Nephron (organoid): ENCODE measurements at regions not wholly inside any gene's neighbourhood (a gene's known extent, or its start where the extent isn't known, plus 50 kb on each side); places are given as distances from the start of the nearest gene placed in this dataset.

ENCODE experiments used
- H3K27ac Mint-ChIP-seq, 3 experiments: 2 replicates each; pipeline ENCODE4 v1.8.0; 2020; ENCODE audit warnings: mixed read lengths in 3 of 3, mild to moderate bottlenecking in 2 of 3, moderate library complexity in 1 of 3
- H3K27me3 Mint-ChIP-seq: 2 replicates; pipeline ENCODE4 v1.8.0; 2021; ENCODE audit warnings: low read depth, mild to moderate bottlenecking, moderate library complexity, mixed read lengths
- H3K36me3 Mint-ChIP-seq: 2 replicates; pipeline ENCODE4 v1.8.0; 2020; ENCODE audit warnings: low read depth, mixed read lengths
- H3K4me1 Mint-ChIP-seq: 2 replicates; pipeline ENCODE4 v1.8.0; 2020; ENCODE audit warnings: mixed read lengths
- H3K4me3 Mint-ChIP-seq, 3 experiments: 2 replicates each; pipeline ENCODE4 v1.8.0; 2020; ENCODE audit warnings: mild to moderate bottlenecking in 3 of 3, mixed read lengths in 3 of 3, moderate library complexity in 2 of 3
- H3K9me3 Mint-ChIP-seq: 2 replicates; pipeline ENCODE4 v1.8.0; 2020; ENCODE audit warnings: mixed read lengths
- TF ChIP-seq, protein P1 (sequence below), 3 experiments: fragments of 200-600 bp; sonication (generic); IDR thresholded peaks; one replicate each; pipeline ENCODE4 v1.5.0; 2021; ENCODE audit warnings: antibody characterized with exemption in 3 of 3; ENCODE audit not compliant: unreplicated experiment in 3 of 3

DNA sequence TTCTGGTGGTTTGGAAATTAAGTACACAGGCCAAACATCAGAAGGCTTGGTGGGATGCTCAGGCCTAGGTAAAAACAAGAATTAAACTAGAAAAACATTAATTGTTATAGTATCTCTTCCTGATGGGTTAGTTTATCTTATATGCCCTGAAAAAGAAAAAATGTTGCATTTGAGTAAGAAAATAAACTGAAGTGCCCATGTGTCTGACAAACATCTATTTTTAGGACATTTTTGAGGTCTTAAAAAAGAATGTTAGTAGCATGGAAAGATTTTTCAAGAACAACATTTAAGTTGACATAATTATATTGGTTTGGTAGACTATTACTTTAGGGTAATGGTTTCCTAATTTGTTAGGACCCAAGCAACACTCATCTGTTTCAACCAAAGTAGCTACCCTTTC, 140.1 kb upstream of the RND3 start:
- H3K27ac Mint-ChIP-seq = peak overlapping the region in 1 of 3 experiments; percentile 18
- H3K36me3 Mint-ChIP-seq = no peaks in the 10 kb centered on the region
- H3K4me1 Mint-ChIP-seq = peaks cover 47% of the 10 kb centered on the region
- no peak overlapping the region for H3K4me3 Mint-ChIP-seq
- H3K9me3 Mint-ChIP-seq = peaks cover 6% of the 10 kb centered on the region
- TF ChIP-seq, protein P1, sequence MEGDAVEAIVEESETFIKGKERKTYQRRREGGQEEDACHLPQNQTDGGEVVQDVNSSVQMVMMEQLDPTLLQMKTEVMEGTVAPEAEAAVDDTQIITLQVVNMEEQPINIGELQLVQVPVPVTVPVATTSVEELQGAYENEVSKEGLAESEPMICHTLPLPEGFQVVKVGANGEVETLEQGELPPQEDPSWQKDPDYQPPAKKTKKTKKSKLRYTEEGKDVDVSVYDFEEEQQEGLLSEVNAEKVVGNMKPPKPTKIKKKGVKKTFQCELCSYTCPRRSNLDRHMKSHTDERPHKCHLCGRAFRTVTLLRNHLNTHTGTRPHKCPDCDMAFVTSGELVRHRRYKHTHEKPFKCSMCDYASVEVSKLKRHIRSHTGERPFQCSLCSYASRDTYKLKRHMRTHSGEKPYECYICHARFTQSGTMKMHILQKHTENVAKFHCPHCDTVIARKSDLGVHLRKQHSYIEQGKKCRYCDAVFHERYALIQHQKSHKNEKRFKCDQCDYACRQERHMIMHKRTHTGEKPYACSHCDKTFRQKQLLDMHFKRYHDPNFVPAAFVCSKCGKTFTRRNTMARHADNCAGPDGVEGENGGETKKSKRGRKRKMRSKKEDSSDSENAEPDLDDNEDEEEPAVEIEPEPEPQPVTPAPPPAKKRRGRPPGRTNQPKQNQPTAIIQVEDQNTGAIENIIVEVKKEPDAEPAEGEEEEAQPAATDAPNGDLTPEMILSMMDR (IDR thresholded peaks at IDR 0.05; ENCODE audit: unreplicated experiment in 3 of 3) = no peak
- no peaks in the 10 kb centered on the region for H3K27me3 Mint-ChIP-seq

DNA sequence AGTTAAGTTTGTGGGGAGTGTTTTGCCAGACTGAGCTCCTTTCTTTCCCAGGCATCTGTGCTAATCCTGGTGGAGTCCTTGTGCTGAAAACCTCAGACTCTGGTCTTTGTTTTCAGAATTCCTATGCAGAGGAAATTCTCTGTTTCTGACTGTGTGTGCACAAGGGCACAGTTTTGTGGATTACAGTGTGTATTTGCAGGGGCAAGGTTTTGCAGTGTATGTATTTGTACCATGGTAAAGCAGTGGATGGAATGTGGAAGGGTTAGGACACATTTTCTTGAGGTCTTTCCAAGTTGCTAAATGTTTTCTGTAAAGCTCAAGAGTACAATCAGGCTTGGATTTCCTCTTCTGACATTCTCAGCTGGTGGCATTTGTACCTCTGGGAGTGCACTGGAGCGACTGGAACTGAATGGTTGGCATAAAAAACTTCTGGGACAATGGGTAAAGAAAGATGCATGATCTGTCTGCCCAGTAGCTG, 139.5 kb upstream of the RND3 start:
- Mint-ChIP-seq H3K4me3 (no peak overlapping the region), H3K4me1 (peaks cover 52% of the 10 kb centered on the region), H3K36me3 (no peaks in the 10 kb centered on the region), H3K27me3 (no peaks in the 10 kb centered on the region), H3K27ac (peak overlapping the region in 2 of 3 experiments; percentile 7 to 43), H3K9me3 (peaks cover 8% of the 10 kb centered on the region)
- TF ChIP-seq, protein P1 (IDR thresholded peaks at IDR 0.05; ENCODE audit: unreplicated experiment in 3 of 3) = no peak

DNA sequence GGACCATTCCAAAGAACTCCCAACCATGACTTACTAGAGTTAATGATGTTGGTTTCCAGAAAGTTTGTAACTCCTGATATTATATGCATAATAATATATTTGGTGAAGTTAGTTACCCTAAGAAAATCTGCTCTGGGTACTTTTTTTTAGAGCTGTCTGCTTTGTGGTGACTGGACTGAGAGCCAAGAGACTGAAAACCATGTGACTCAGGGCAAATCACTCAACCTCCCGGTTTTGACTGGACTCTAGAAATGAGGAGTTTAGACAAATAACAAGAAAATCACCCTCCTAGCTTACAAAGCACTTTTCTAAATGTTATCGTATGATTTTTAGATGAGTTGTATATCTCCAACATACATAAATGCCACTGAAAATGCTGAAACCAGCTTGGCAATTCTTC, 138.3 kb upstream of the RND3 start:
- Mint-ChIP-seq H3K4me1 (peaks cover 53% of the 10 kb centered on the region), H3K36me3 (no peaks in the 10 kb centered on the region), H3K27ac (no peak overlapping the region), H3K27me3 (no peaks in the 10 kb centered on the region), H3K4me3 (no peak overlapping the region), H3K9me3 (peaks cover 8% of the 10 kb centered on the region)
- TF ChIP-seq, protein P1 (IDR thresholded peaks at IDR 0.05; ENCODE audit: unreplicated experiment in 3 of 3) = no peak

- Mint-ChIP-seq H3K27me3 (no peaks in the 10 kb centered on the region), H3K27ac (peak overlapping the region; percentile 23 to 84 (median 64)), H3K4me3 (no peak overlapping the region), H3K36me3 (no peaks in the 10 kb centered on the region), H3K4me1 (peaks cover 56% of the 10 kb centered on the region), H3K9me3 (peaks cover 8% of the 10 kb centered on the region)
- TF ChIP-seq, protein P1 (IDR thresholded peaks at IDR 0.05; ENCODE audit: unreplicated experiment in 3 of 3) = no peak
These were observed 137.8 kb upstream of the RND3 start for GRCh38 chr2:150625303-150625702.

DNA sequence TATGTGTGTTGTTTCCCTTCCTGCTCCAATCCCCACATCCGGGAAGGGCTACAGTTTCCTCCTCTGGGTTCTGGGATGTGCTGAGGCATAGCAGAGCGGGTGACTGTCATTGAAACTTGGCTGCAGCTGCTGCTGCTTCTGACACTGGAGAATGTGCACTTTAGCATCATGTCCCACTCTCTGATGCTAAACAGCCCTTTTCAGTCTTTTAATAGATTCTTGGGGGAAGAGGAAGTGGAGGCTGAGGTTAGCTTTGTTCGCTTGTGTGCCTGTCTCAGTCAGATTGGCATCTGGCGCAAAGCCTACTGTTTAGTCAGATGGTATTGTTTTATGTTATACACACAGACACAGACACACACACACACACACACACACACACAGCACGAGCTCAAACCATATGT, 136.5 kb upstream of the RND3 start:
- TF ChIP-seq, protein P1 (IDR thresholded peaks at IDR 0.05; ENCODE audit: unreplicated experiment in 3 of 3) = no peak
- Mint-ChIP-seq H3K27ac (peak overlapping the region; percentile 23 to 95 (median 84)), H3K4me1 (peaks cover 68% of the 10 kb centered on the region), H3K27me3 (no peaks in the 10 kb centered on the region), H3K9me3 (peaks cover 8% of the 10 kb centered on the region), H3K4me3 (no peak overlapping the region), H3K36me3 (no peaks in the 10 kb centered on the region)

- Mint-ChIP-seq H3K27me3 (no peaks in the 10 kb centered on the region), H3K4me3 (no peak overlapping the region), H3K9me3 (peaks cover 8% of the 10 kb centered on the region), H3K27ac (peak overlapping the region; percentile 47 to 95 (median 92)), H3K36me3 (no peaks in the 10 kb centered on the region), H3K4me1 (peaks cover 67% of the 10 kb centered on the region)
- TF ChIP-seq, protein P1 (IDR thresholded peaks at IDR 0.05; ENCODE audit: unreplicated experiment in 3 of 3) = no peak
These were observed 134.2 kb upstream of the RND3 start for GRCh38 chr2:150621526-150622213.
